Mesodermal cell (in vitro differentiated cells): ENCODE measurements at regions not wholly inside any gene's neighbourhood (a gene's known extent, or its start where the extent isn't known, plus 50 kb on each side); places are given as distances from the start of the nearest gene placed in this dataset.

Experiments used
- H3K27ac ChIP-seq: 2 replicates; pipeline ENCODE4 v1.7.0; 2013; ENCODE audit warnings: mild to moderate bottlenecking, low read depth, low read length, moderate library complexity; ENCODE audit not compliant: severe bottlenecking
- H3K36me3 ChIP-seq: 2 replicates; pipeline ENCODE4 v1.7.1; 2013; ENCODE audit warnings: mild to moderate bottlenecking, low read length, moderate library complexity; ENCODE audit not compliant: control insufficient read depth, insufficient read depth
- H3K4me1 ChIP-seq: one replicate; pipeline ENCODE4 v1.7.1; 2013; ENCODE audit warnings: mild to moderate bottlenecking, low read length; ENCODE audit not compliant: insufficient read depth, control insufficient read depth, poor library complexity, severe bottlenecking
- H3K4me3 ChIP-seq: 2 replicates; pipeline ENCODE4 v1.7.0; 2013; ENCODE audit warnings: low read length, control low read depth, mild to moderate bottlenecking; ENCODE audit not compliant: insufficient read depth, poor library complexity, severe bottlenecking; ENCODE audit errors: extremely low read depth
- H3K9me3 ChIP-seq: 2 replicates; pipeline ENCODE4 v1.7.1; 2013; ENCODE audit warnings: mild to moderate bottlenecking, low read length, moderate library complexity; ENCODE audit not compliant: control insufficient read depth
- WGBS, 2 experiments: methylation state at CpG; one replicate each; pipeline ENCODE4 v1.1.5; 2013; ENCODE audit warnings: missing lambda C conversion rate in 2 of 2; ENCODE audit not compliant: insufficient coverage in 2 of 2; 5-methylcytosine and 5-hydroxymethylcytosine counted together

- no peaks in the 10 kb centered on the region for H3K4me1 ChIP-seq
- H3K9me3 ChIP-seq: no peaks in the 10 kb centered on the region
- no peak overlapping the region for H3K4me3 ChIP-seq
- H3K36me3 ChIP-seq: no peaks in the 10 kb centered on the region
- WGBS, 2 experiments: 90 to 100% methylated on average over 1 to 2 of the region's 4 CpGs
- H3K27ac ChIP-seq: no peak overlapping the region
These were observed 548.2 kb downstream of the PDCD6IP start for GRCh38 chr3:34346656-34347055.

GRCh38 chr3:34351882-34352777 lies 553.7 kb downstream of the PDCD6IP start:
- H3K4me3 ChIP-seq: no peak overlapping the region
- no peak overlapping the region for H3K27ac ChIP-seq
- no peaks in the 10 kb centered on the region for H3K4me1 ChIP-seq
- H3K9me3 ChIP-seq: no peaks in the 10 kb centered on the region
- no peaks in the 10 kb centered on the region for H3K36me3 ChIP-seq
- WGBS, 2 experiments: 80% methylated on average over 1 of the region's 5 CpGs; no CpG with 5 or more reads in 1 of the 2 experiments

- H3K4me3 ChIP-seq: no peak overlapping the region
- H3K36me3 ChIP-seq: no peaks in the 10 kb centered on the region
- H3K9me3 ChIP-seq: no peaks in the 10 kb centered on the region
- no CpG with 5 or more reads among the region's 2 CpGs for WGBS, 2 experiments
- no peak overlapping the region for H3K27ac ChIP-seq
- no peaks in the 10 kb centered on the region for H3K4me1 ChIP-seq
These were observed 554.4 kb downstream of the PDCD6IP start for GRCh38 chr3:34352778-34353331.

GRCh38 chr3:34357461-34357860 lies 559.0 kb downstream of the PDCD6IP start:
- no peaks in the 10 kb centered on the region for H3K9me3 ChIP-seq
- no peak overlapping the region for H3K4me3 ChIP-seq
- H3K4me1 ChIP-seq: no peaks in the 10 kb centered on the region
- H3K27ac ChIP-seq: no peak overlapping the region
- H3K36me3 ChIP-seq: no peaks in the 10 kb centered on the region
- WGBS, 2 experiments: 83 to 90% methylated on average over 4 of the region's 4 CpGs

GRCh38 chr3:34359064-34359463 lies 560.6 kb downstream of the PDCD6IP start:
- Histone ChIP-seq H3K4me3 (no peak overlapping the region), H3K9me3 (no peaks in the 10 kb centered on the region), H3K27ac (no peak overlapping the region), H3K36me3 (no peaks in the 10 kb centered on the region), H3K4me1 (no peaks in the 10 kb centered on the region)
- WGBS, 2 experiments: no CpG with 5 or more reads among the region's 2 CpGs

- WGBS, 2 experiments: 88% methylated on average over 3 of the region's 5 CpGs; no CpG with 5 or more reads in 1 of the 2 experiments
- Histone ChIP-seq H3K4me3 (no peak overlapping the region), H3K9me3 (no peaks in the 10 kb centered on the region), H3K36me3 (no peaks in the 10 kb centered on the region), H3K4me1 (no peaks in the 10 kb centered on the region), H3K27ac (no peak overlapping the region)
These were observed 562.3 kb downstream of the PDCD6IP start for GRCh38 chr3:34360713-34361112.

GRCh38 chr3:34361921-34362320 lies 563.5 kb downstream of the PDCD6IP start:
- no peaks in the 10 kb centered on the region for H3K9me3 ChIP-seq
- 81 to 96% methylated on average over 4 of the region's 5 CpGs for WGBS, 2 experiments

GRCh38 chr3:34362910-34363309 lies 564.5 kb downstream of the PDCD6IP start:
- H3K36me3 ChIP-seq: no peaks in the 10 kb centered on the region
- no peak overlapping the region for H3K27ac ChIP-seq
- no peaks in the 10 kb centered on the region for H3K9me3 ChIP-seq
- no peak overlapping the region for H3K4me3 ChIP-seq
- 65 to 86% methylated on average over 2 of the region's 5 CpGs for WGBS, 2 experiments
- H3K4me1 ChIP-seq: no peaks in the 10 kb centered on the region

More at GRCh38 chr3:34361921-34362320, 563.5 kb downstream of the PDCD6IP start:
- Histone ChIP-seq H3K27ac (no peak overlapping the region), H3K36me3 (no peaks in the 10 kb centered on the region), H3K4me3 (no peak overlapping the region), H3K4me1 (no peaks in the 10 kb centered on the region)

GRCh38 chr3:34363881-34364280 lies 565.5 kb downstream of the PDCD6IP start:
- H3K9me3 ChIP-seq: no peaks in the 10 kb centered on the region
- no peak overlapping the region for H3K27ac ChIP-seq
- no peak overlapping the region for H3K4me3 ChIP-seq
- H3K4me1 ChIP-seq: no peaks in the 10 kb centered on the region
- H3K36me3 ChIP-seq: no peaks in the 10 kb centered on the region

GRCh38 chr3:34364335-34364734 lies 565.9 kb downstream of the PDCD6IP start:
- WGBS, 2 experiments: 67 to 80% methylated on average over 1 of the region's 2 CpGs
- Histone ChIP-seq H3K36me3 (no peaks in the 10 kb centered on the region), H3K4me3 (no peak overlapping the region), H3K4me1 (no peaks in the 10 kb centered on the region), H3K9me3 (no peaks in the 10 kb centered on the region), H3K27ac (no peak overlapping the region)

GRCh38 chr3:34365231-34365630 lies 566.8 kb downstream of the PDCD6IP start:
- Histone ChIP-seq H3K27ac (no peak overlapping the region), H3K4me1 (no peaks in the 10 kb centered on the region), H3K4me3 (no peak overlapping the region), H3K36me3 (no peaks in the 10 kb centered on the region), H3K9me3 (no peaks in the 10 kb centered on the region)
- 100% methylated on average over 1 of the region's 3 CpGs; no CpG with 5 or more reads in 1 of the 2 experiments for WGBS, 2 experiments
